ENCODE measurements at regions not wholly inside any gene's neighbourhood (a gene's known extent, or its start where the extent isn't known, plus 50 kb on each side); places are given as distances from the start of the nearest gene placed in this dataset.
"Not testable (repeated sequence)": the region's sequence is repeated elsewhere in the genome, so short reads cannot be mapped to it uniquely, and the experiment has no call there.

- H4K20me1 ChIP-seq (ENCODE audit: insufficient read depth): no peaks in the 10 kb centered on the region
- H3K27me3 ChIP-seq (ENCODE audit: insufficient read depth): no peaks in the 10 kb centered on the region
- no peaks in the 10 kb centered on the region for H3K9me2 ChIP-seq
- no peak for DNase-seq
- no peak overlapping the region for H3K27ac ChIP-seq (ENCODE audit: low read depth in 2 of 2, low read length in 1 of 2)
- POLR2A ChIA-PET: no interaction called here
- H3F3A ChIP-seq (replicated peaks; ENCODE audit: insufficient read depth): no peaks in the 10 kb centered on the region
- H3K4me2 ChIP-seq: no peak overlapping the region
- CTCF ChIA-PET: no interaction called here
- no peaks in the 10 kb centered on the region for H3K36me3 ChIP-seq (replicated peaks in 1 of 2; ENCODE audit: control insufficient read depth in 1 of 2, insufficient read depth in 2 of 2, low read length in 1 of 2)
- no peak overlapping the region for H3K4me3 ChIP-seq (ENCODE audit: low read depth in 2 of 2, low read length in 1 of 2)
- H3K9me3 ChIP-seq: no peaks in the 10 kb centered on the region
- H2AFZ ChIP-seq (ENCODE audit: low read depth): no peak overlapping the region
- WGBS (ENCODE audit: low lambda C conversion rate): 3% methylated on average over 4 of the region's 6 CpGs
- H3K4me1 ChIP-seq (ENCODE audit: control insufficient read depth in 1 of 2, insufficient read depth in 2 of 2, low read depth in 1 of 2, low read length in 1 of 2): no peaks in the 10 kb centered on the region
- no peak overlapping the region for H3K9ac ChIP-seq
- no peaks in the 10 kb centered on the region for H3K79me2 ChIP-seq (ENCODE audit: insufficient read depth)
- no peak for TF ChIP-seq EZH2phosphoT487 (IDR thresholded peaks at IDR 0.05; ENCODE audit: borderline replicate concordance, low read depth)
- TF ChIP-seq GATA2 (CRISPR knock-in tag; IDR thresholded peaks at IDR 0.05): no peak
- no peak for TF ChIP-seq NRF1 (IDR thresholded peaks at IDR 0.05; ENCODE audit: low read depth, low read length)
- no peak for TF ChIP-seq JUND (IDR thresholded peaks at IDR 0.05)
- no peak for TF ChIP-seq RFX5 (IDR thresholded peaks at IDR 0.05; ENCODE audit: low read length)
These were observed 239.1 kb downstream of the CHM start for GRCh38 chrX:85808217-85808616.

GRCh38 chrX:85772391-85772790, 275.0 kb downstream of the CHM start:
- H4K20me1 ChIP-seq (ENCODE audit: insufficient read depth); POLR2A ChIA-PET; H2AFZ ChIP-seq (ENCODE audit: low read depth); DNase-seq; H3K4me3 ChIP-seq (ENCODE audit: low read depth in 2 of 2, low read length in 1 of 2); H3F3A ChIP-seq (replicated peaks; ENCODE audit: insufficient read depth); H3K79me2 ChIP-seq (ENCODE audit: insufficient read depth); H3K4me2 ChIP-seq; H3K27me3 ChIP-seq (ENCODE audit: insufficient read depth); H3K9me2 ChIP-seq; H3K9ac ChIP-seq; H3K9me3 ChIP-seq; H3K36me3 ChIP-seq (replicated peaks in 1 of 2; ENCODE audit: control insufficient read depth in 1 of 2, insufficient read depth in 2 of 2, low read length in 1 of 2); CTCF ChIA-PET; H3K4me1 ChIP-seq (ENCODE audit: control insufficient read depth in 1 of 2, insufficient read depth in 2 of 2, low read depth in 1 of 2, low read length in 1 of 2); H3K27ac ChIP-seq (ENCODE audit: low read depth in 2 of 2, low read length in 1 of 2): not testable (repeated sequence)
- 0% methylated on average over 5 of the region's 8 CpGs for WGBS (ENCODE audit: low lambda C conversion rate)

DNA sequence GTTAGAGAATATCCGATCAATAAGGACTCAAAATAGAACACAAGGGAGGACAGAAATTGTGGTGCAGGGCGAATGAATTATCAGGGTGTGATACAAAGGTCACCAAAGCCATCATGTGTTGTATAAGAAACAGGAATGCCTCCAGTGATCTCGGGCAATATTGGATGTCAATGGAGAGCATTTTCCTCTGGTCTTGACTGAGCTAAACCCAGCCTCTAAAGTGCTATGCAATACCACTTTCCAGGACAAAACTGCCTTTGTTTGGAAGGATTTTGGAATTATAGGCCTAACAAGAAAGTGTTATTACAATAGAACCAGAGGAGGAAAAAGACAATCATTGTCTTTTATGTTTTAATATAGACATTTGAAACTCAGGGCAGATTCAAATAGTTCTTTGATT, 281.7 kb downstream of the CHM start:
- no peaks in the 10 kb centered on the region for H3K9me2 ChIP-seq
- under 1% methylated on average over 3 of the region's 3 CpGs for WGBS (ENCODE audit: low lambda C conversion rate)
- H3K79me2 ChIP-seq (ENCODE audit: insufficient read depth): no peaks in the 10 kb centered on the region
- ChIA-PET POLR2A (no interaction called here), CTCF (no interaction called here)
- no peaks in the 10 kb centered on the region for H3K36me3 ChIP-seq (replicated peaks in 1 of 2; ENCODE audit: control insufficient read depth in 1 of 2, insufficient read depth in 2 of 2, low read length in 1 of 2)
- no peaks in the 10 kb centered on the region for H3F3A ChIP-seq (replicated peaks; ENCODE audit: insufficient read depth)
- no peak overlapping the region for H3K9ac ChIP-seq
- H3K4me1 ChIP-seq (ENCODE audit: control insufficient read depth in 1 of 2, insufficient read depth in 2 of 2, low read depth in 1 of 2, low read length in 1 of 2): no peaks in the 10 kb centered on the region
- no peak overlapping the region for H3K27ac ChIP-seq (ENCODE audit: low read depth in 2 of 2, low read length in 1 of 2)
- H2AFZ ChIP-seq (ENCODE audit: low read depth): no peak overlapping the region
- DNase-seq: no peak
- no peaks in the 10 kb centered on the region for H3K9me3 ChIP-seq
- H3K27me3 ChIP-seq (ENCODE audit: insufficient read depth): no peaks in the 10 kb centered on the region
- H3K4me2 ChIP-seq: no peak overlapping the region
- no peak for TF ChIP-seq RXRA (IDR thresholded peaks at IDR 0.05; ENCODE audit: borderline replicate concordance, low read depth)
- TF ChIP-seq NFIC (IDR thresholded peaks at IDR 0.05; ENCODE audit: borderline replicate concordance): no peak
- TF ChIP-seq USF2 (IDR thresholded peaks at IDR 0.05; ENCODE audit: borderline replicate concordance, low read depth, low read length): no peak
- TF ChIP-seq MEF2A (IDR thresholded peaks at IDR 0.05; ENCODE audit: borderline replicate concordance, low read depth): no peak
- TF ChIP-seq SIN3A (IDR thresholded peaks at IDR 0.05; ENCODE audit: borderline replicate concordance, low read depth, low read length): no peak
- TF ChIP-seq, protein P1, sequence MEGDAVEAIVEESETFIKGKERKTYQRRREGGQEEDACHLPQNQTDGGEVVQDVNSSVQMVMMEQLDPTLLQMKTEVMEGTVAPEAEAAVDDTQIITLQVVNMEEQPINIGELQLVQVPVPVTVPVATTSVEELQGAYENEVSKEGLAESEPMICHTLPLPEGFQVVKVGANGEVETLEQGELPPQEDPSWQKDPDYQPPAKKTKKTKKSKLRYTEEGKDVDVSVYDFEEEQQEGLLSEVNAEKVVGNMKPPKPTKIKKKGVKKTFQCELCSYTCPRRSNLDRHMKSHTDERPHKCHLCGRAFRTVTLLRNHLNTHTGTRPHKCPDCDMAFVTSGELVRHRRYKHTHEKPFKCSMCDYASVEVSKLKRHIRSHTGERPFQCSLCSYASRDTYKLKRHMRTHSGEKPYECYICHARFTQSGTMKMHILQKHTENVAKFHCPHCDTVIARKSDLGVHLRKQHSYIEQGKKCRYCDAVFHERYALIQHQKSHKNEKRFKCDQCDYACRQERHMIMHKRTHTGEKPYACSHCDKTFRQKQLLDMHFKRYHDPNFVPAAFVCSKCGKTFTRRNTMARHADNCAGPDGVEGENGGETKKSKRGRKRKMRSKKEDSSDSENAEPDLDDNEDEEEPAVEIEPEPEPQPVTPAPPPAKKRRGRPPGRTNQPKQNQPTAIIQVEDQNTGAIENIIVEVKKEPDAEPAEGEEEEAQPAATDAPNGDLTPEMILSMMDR (IDR thresholded peaks at IDR 0.05): no peak
- no peak for TF ChIP-seq GATA2 (CRISPR knock-in tag; IDR thresholded peaks at IDR 0.05)
- TF ChIP-seq POLR2AphosphoS5 (IDR thresholded peaks at IDR 0.05; ENCODE audit: low read depth, low read length): no peak
- TF ChIP-seq TAF1 (IDR thresholded peaks at IDR 0.05; ENCODE audit: borderline replicate concordance, low read depth, low read length): no peak
- TF ChIP-seq SMC3 (IDR thresholded peaks at IDR 0.05; ENCODE audit: low read depth, low read length): no peak
- no peak for TF ChIP-seq FOSL2 (IDR thresholded peaks at IDR 0.05; ENCODE audit: borderline replicate concordance, low read depth)
- TF ChIP-seq CHD2 (IDR thresholded peaks at IDR 0.05; ENCODE audit: low read length, partially characterized antibody): no peak
- no peak for TF ChIP-seq EZH2phosphoT487 (IDR thresholded peaks at IDR 0.05; ENCODE audit: borderline replicate concordance, low read depth)
- no peak for TF ChIP-seq RFX5 (IDR thresholded peaks at IDR 0.05; ENCODE audit: low read length)
- TF ChIP-seq FOXM1 (IDR thresholded peaks at IDR 0.05; ENCODE audit: low read depth): no peak
- TF ChIP-seq RCOR1 (IDR thresholded peaks at IDR 0.05; ENCODE audit: low read length): no peak
- no peak for TF ChIP-seq FOXJ3 (CRISPR knock-in tag; IDR thresholded peaks at IDR 0.05)
- H4K20me1 ChIP-seq (ENCODE audit: insufficient read depth): no peaks in the 10 kb centered on the region
- no peak overlapping the region for H3K4me3 ChIP-seq (ENCODE audit: low read depth in 2 of 2, low read length in 1 of 2)
